ENCODE measurements at regions not wholly inside any gene's neighbourhood (a gene's known extent, or its start where the extent isn't known, plus 50 kb on each side); places are given as distances from the start of the nearest gene placed in this dataset.

DNA sequence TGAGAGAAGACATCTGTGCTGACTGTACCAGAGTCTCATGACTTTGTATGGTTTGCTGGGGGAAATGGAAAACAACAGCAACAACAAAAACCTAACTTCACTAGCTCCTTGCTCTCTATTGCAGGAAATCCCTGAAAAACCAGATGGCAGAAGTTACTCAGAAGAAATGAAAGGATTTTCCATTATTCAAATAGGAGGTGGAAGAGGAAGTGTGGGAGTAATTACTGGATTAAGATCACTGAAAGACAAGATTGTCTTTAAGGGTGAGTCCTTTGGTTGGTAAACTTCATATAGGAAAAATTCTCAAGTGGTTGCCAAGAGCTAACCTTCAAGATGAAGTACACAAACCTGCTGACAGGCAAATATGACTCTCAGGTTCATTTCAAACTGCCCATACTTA is 391.9 kb upstream of the ATP2B1 start:
- H3K4me1 ChIP-seq (ENCODE audit: control insufficient read depth, insufficient read depth, low read length) = no peaks in the 10 kb centered on the region
- no peak for DNase-seq (ENCODE audit: low read depth in 4 of 6, low spot score in 6 of 6)

GRCh38 chr12:90099288-90099687 is 390.6 kb upstream of the ATP2B1 start:
- Histone ChIP-seq H3K27me3 (ENCODE audit: control insufficient read depth, insufficient read depth, low read length) (no peaks in the 10 kb centered on the region), H3K4me3 (ENCODE audit: low read depth, low read length) (no peak overlapping the region), H3K4me1 (ENCODE audit: control insufficient read depth, insufficient read depth, low read length) (no peaks in the 10 kb centered on the region), H3K9me3 (ENCODE audit: control insufficient read depth, insufficient read depth, low read length) (no peaks in the 10 kb centered on the region), H3K36me3 (ENCODE audit: control insufficient read depth, insufficient read depth, low read length) (no peaks in the 10 kb centered on the region), H3K27ac (ENCODE audit: low read depth, low read length) (no peak overlapping the region)
- no peak for DNase-seq (ENCODE audit: low read depth in 4 of 6, low spot score in 6 of 6)
- WGBS (ENCODE audit: insufficient coverage) = 100% methylated on average over 1 of the region's 1 CpG

More for the DNA sequence above, 391.9 kb upstream of the ATP2B1 start:
- no peaks in the 10 kb centered on the region for H3K36me3 ChIP-seq (ENCODE audit: control insufficient read depth, insufficient read depth, low read length)
- no peaks in the 10 kb centered on the region for H3K27me3 ChIP-seq (ENCODE audit: control insufficient read depth, insufficient read depth, low read length)
- no peaks in the 10 kb centered on the region for H3K9me3 ChIP-seq (ENCODE audit: control insufficient read depth, insufficient read depth, low read length)
- H3K4me3 ChIP-seq (ENCODE audit: low read depth, low read length) = no peak overlapping the region
- no peak overlapping the region for H3K27ac ChIP-seq (ENCODE audit: low read depth, low read length)

- H3K4me3 ChIP-seq (ENCODE audit: low read depth, low read length) = no peak overlapping the region
- H3K36me3 ChIP-seq (ENCODE audit: control insufficient read depth, insufficient read depth, low read length) = no peaks in the 10 kb centered on the region
- H3K9me3 ChIP-seq (ENCODE audit: control insufficient read depth, insufficient read depth, low read length) = no peaks in the 10 kb centered on the region
- no peak for DNase-seq (ENCODE audit: low read depth in 4 of 6, low spot score in 6 of 6)
- no CpG with 5 or more reads among the region's 2 CpGs for WGBS (ENCODE audit: insufficient coverage)
- no peaks in the 10 kb centered on the region for H3K4me1 ChIP-seq (ENCODE audit: control insufficient read depth, insufficient read depth, low read length)
- no peaks in the 10 kb centered on the region for H3K27me3 ChIP-seq (ENCODE audit: control insufficient read depth, insufficient read depth, low read length)
- no peak overlapping the region for H3K27ac ChIP-seq (ENCODE audit: low read depth, low read length)
Measured at GRCh38 chr12:90098132-90098779, 389.6 kb upstream of the ATP2B1 start.

GRCh38 chr12:90091809-90092208 is 383.2 kb upstream of the ATP2B1 start:
- 80% methylated on average over 1 of the region's 3 CpGs for WGBS (ENCODE audit: insufficient coverage)
- no peak for DNase-seq (ENCODE audit: low read depth in 4 of 6, low spot score in 6 of 6)
- no peaks in the 10 kb centered on the region for H3K27me3 ChIP-seq (ENCODE audit: control insufficient read depth, insufficient read depth, low read length)
- H3K27ac ChIP-seq (ENCODE audit: low read depth, low read length) = no peak overlapping the region
- no peaks in the 10 kb centered on the region for H3K36me3 ChIP-seq (ENCODE audit: control insufficient read depth, insufficient read depth, low read length)
- H3K4me1 ChIP-seq (ENCODE audit: control insufficient read depth, insufficient read depth, low read length) = no peaks in the 10 kb centered on the region
- no peaks in the 10 kb centered on the region for H3K9me3 ChIP-seq (ENCODE audit: control insufficient read depth, insufficient read depth, low read length)
- no peak overlapping the region for H3K4me3 ChIP-seq (ENCODE audit: low read depth, low read length)

DNA sequence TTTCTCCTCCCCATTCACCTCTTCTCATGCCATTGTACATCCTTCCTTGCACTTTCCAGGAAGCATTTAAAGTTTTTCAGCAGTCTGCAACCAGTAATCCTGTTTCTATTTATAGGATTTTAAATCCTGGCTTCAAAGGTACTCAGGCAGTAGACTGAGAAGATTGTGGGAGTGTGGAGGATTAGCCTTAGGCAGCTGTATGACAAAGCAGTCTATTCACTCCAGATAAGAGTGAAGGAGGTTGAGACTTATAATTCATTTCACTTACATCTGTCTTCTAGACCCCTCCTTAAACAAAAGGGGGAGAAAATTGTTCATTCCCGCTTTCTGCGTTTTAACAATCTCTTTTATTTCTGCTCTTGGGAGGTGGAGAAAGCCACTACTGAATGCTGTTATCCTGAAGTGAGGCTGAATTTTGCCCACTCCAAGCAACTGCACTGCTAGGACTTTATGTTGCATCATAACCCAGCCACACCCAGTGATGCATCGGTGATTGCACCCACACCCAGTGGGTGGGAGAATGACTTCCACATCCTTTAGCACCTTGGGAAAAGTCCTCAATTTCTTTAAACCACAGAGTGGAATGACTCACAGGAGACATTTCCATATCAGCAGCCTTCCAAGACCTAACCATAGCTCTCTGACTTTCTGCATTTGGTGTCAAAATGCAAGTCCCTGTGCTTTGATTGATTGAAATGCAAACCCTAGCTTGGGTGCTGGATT is 382.5 kb upstream of the ATP2B1 start:
- no peaks in the 10 kb centered on the region for H3K4me1 ChIP-seq (ENCODE audit: control insufficient read depth, insufficient read depth, low read length)
- DNase-seq (ENCODE audit: low read depth in 4 of 6, low spot score in 6 of 6) = no peak
- no peak overlapping the region for H3K4me3 ChIP-seq (ENCODE audit: low read depth, low read length)
- no peaks in the 10 kb centered on the region for H3K27me3 ChIP-seq (ENCODE audit: control insufficient read depth, insufficient read depth, low read length)
- no peaks in the 10 kb centered on the region for H3K9me3 ChIP-seq (ENCODE audit: control insufficient read depth, insufficient read depth, low read length)
- WGBS (ENCODE audit: insufficient coverage) = 30% methylated on average over 1 of the region's 3 CpGs
- no peak overlapping the region for H3K27ac ChIP-seq (ENCODE audit: low read depth, low read length)
- H3K36me3 ChIP-seq (ENCODE audit: control insufficient read depth, insufficient read depth, low read length) = no peaks in the 10 kb centered on the region

DNA sequence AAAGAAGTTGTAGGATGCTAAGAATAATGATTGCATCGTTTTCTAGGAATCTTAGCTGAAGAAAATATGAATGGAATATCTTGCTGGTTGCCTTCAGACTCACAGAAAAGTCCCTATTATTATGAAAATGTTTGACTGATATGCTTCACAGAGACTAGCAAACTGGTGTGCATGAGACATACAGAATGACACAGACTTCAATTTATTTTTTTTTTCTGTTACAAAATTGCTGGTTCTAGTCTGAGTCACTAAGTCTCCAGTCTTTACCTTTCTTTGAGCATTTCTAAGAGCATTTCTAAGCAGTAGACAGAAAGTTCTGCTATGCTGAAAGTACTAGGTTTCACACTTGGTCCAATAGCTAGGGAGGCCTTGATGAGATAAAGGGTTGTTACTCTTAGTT is 377.6 kb upstream of the ATP2B1 start:
- no peak for DNase-seq (ENCODE audit: low read depth in 4 of 6, low spot score in 6 of 6)
- Histone ChIP-seq H3K4me1 (ENCODE audit: control insufficient read depth, insufficient read depth, low read length) (no peaks in the 10 kb centered on the region), H3K27ac (ENCODE audit: low read depth, low read length) (no peak overlapping the region), H3K27me3 (ENCODE audit: control insufficient read depth, insufficient read depth, low read length) (no peaks in the 10 kb centered on the region), H3K4me3 (ENCODE audit: low read depth, low read length) (no peak overlapping the region), H3K9me3 (ENCODE audit: control insufficient read depth, insufficient read depth, low read length) (no peaks in the 10 kb centered on the region), H3K36me3 (ENCODE audit: control insufficient read depth, insufficient read depth, low read length) (no peaks in the 10 kb centered on the region)
- WGBS (ENCODE audit: insufficient coverage) = no CpG with 5 or more reads among the region's 1 CpG

GRCh38 chr12:90085494-90086274 is 377.0 kb upstream of the ATP2B1 start:
- no peaks in the 10 kb centered on the region for H3K27me3 ChIP-seq (ENCODE audit: control insufficient read depth, insufficient read depth, low read length)
- no peak for DNase-seq (ENCODE audit: low read depth in 4 of 6, low spot score in 6 of 6)
- 48% methylated on average over 2 of the region's 3 CpGs for WGBS (ENCODE audit: insufficient coverage)
- H3K9me3 ChIP-seq (ENCODE audit: control insufficient read depth, insufficient read depth, low read length) = no peaks in the 10 kb centered on the region
- no peak overlapping the region for H3K4me3 ChIP-seq (ENCODE audit: low read depth, low read length)
- no peak overlapping the region for H3K27ac ChIP-seq (ENCODE audit: low read depth, low read length)
- no peaks in the 10 kb centered on the region for H3K36me3 ChIP-seq (ENCODE audit: control insufficient read depth, insufficient read depth, low read length)
- no peaks in the 10 kb centered on the region for H3K4me1 ChIP-seq (ENCODE audit: control insufficient read depth, insufficient read depth, low read length)

DNA sequence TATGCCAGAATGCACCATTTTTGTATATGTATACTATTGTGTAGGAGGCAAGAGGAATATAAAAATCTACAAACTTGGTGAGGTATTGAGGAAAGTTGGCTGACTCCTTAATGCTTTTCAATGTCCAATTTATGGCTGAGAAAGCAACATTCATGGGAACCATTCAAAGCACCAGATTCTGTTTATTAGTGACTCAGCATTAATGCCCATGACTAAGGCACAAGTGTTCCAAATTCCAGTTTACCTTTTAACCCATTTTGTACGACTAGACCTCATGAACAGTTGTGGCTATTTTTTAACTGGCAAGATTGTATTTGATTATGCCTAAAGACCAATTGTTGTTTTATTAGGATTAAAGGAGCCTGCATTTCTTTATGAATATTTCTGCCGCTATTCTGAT is 375.4 kb upstream of the ATP2B1 start:
- no peaks in the 10 kb centered on the region for H3K27me3 ChIP-seq (ENCODE audit: control insufficient read depth, insufficient read depth, low read length)
- no peaks in the 10 kb centered on the region for H3K4me1 ChIP-seq (ENCODE audit: control insufficient read depth, insufficient read depth, low read length)
- H3K4me3 ChIP-seq (ENCODE audit: low read depth, low read length) = no peak overlapping the region
- H3K9me3 ChIP-seq (ENCODE audit: control insufficient read depth, insufficient read depth, low read length) = no peaks in the 10 kb centered on the region
- 89% methylated on average over 1 of the region's 2 CpGs for WGBS (ENCODE audit: insufficient coverage)
- no peaks in the 10 kb centered on the region for H3K36me3 ChIP-seq (ENCODE audit: control insufficient read depth, insufficient read depth, low read length)
- no peak for DNase-seq (ENCODE audit: low read depth in 4 of 6, low spot score in 6 of 6)
- no peak overlapping the region for H3K27ac ChIP-seq (ENCODE audit: low read depth, low read length)

DNA sequence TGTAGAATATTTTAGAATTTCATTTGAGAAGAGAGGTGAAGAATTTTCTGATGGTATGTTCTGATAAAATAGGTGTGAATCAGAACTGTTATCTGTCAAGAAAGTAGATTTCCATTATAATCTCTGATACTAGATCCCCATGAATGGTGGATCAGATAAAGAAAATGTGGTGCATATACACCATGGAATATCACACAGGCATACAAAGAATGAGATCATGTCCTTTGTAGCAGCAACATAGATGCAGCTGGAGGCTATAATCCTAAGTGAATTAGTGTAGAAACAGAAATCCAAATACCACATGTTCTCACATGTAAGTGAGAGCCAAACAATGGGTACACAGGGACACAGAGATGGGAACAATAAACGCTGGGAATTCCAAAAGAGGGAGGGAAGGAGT is 372.0 kb upstream of the ATP2B1 start:
- DNase-seq (ENCODE audit: low read depth in 4 of 6, low spot score in 6 of 6) = no peak
- Histone ChIP-seq H3K9me3 (ENCODE audit: control insufficient read depth, insufficient read depth, low read length) (no peaks in the 10 kb centered on the region), H3K4me3 (ENCODE audit: low read depth, low read length) (no peak overlapping the region), H3K27ac (ENCODE audit: low read depth, low read length) (no peak overlapping the region), H3K27me3 (ENCODE audit: control insufficient read depth, insufficient read depth, low read length) (no peaks in the 10 kb centered on the region), H3K4me1 (ENCODE audit: control insufficient read depth, insufficient read depth, low read length) (no peaks in the 10 kb centered on the region), H3K36me3 (ENCODE audit: control insufficient read depth, insufficient read depth, low read length) (no peaks in the 10 kb centered on the region)
- WGBS (ENCODE audit: insufficient coverage) = 33% methylated on average over 1 of the region's 1 CpG

Measured in spinal cord (tissue), 9 donors.